Mesendoderm (in vitro differentiated cells): ENCODE measurements at regions not wholly inside any gene's neighbourhood (a gene's known extent, or its start where the extent isn't known, plus 50 kb on each side); places are given as distances from the start of the nearest gene placed in this dataset.

Source experiments
- DNase-seq: peaks from one replicate; pipeline ENCODE4 v3.0.0; 2013
- H2AK5ac ChIP-seq: 2 replicates; pipeline ENCODE4 v1.6.1; 2013; ENCODE audit warnings: low read length, inconsistent platforms
- H2BK120ac ChIP-seq: 2 replicates; pipeline ENCODE4 v1.6.1; 2013; ENCODE audit warnings: low read depth, mild to moderate bottlenecking, low read length, moderate library complexity, mixed read lengths
- H2BK15ac ChIP-seq: replicated peaks from 2 replicates; pipeline ENCODE4 v1.6.1; 2013; ENCODE audit warnings: low read depth, mild to moderate bottlenecking, moderate library complexity
- H2BK5ac ChIP-seq: 2 replicates; pipeline ENCODE4 v1.6.1; 2013; ENCODE audit warnings: low read length, inconsistent platforms
- H3K18ac ChIP-seq: 2 replicates; pipeline ENCODE4 v1.6.1; 2013; ENCODE audit warnings: mild to moderate bottlenecking, low read length, mixed read lengths
- H3K23ac ChIP-seq: one replicate; pipeline ENCODE4 v1.6.1; 2013; ENCODE audit warnings: low read length
- H3K27ac ChIP-seq: 2 replicates; pipeline ENCODE4 v1.5.1; 2013; ENCODE audit warnings: low read depth, mild to moderate bottlenecking, inconsistent platforms, low read length, moderate library complexity
- H3K27me3 ChIP-seq: 2 replicates; pipeline ENCODE4 v1.6.1; 2013; ENCODE audit warnings: low read length, control low read depth, mild to moderate bottlenecking, inconsistent platforms; ENCODE audit not compliant: insufficient read depth, poor library complexity
- H3K36me3 ChIP-seq: 2 replicates; pipeline ENCODE4 v1.6.1; 2013; ENCODE audit warnings: low read length, inconsistent platforms; ENCODE audit not compliant: control insufficient read depth, insufficient read depth
- H3K4ac ChIP-seq: one replicate; pipeline ENCODE4 v1.6.1; 2013; ENCODE audit warnings: low read depth, mild to moderate bottlenecking, low read length, moderate library complexity
- H3K4me1 ChIP-seq: 2 replicates; pipeline ENCODE4 v1.6.1; 2013; ENCODE audit warnings: low read depth, low read length, inconsistent platforms; ENCODE audit not compliant: control insufficient read depth
- H3K4me2 ChIP-seq: 2 replicates; pipeline ENCODE4 v1.6.1; 2013; ENCODE audit warnings: low read length
- H3K4me3 ChIP-seq: 2 replicates; pipeline ENCODE4 v1.5.1; 2013; ENCODE audit warnings: mild to moderate bottlenecking, low read length
- H3K56ac ChIP-seq: one replicate; pipeline ENCODE4 v1.6.1; 2013; ENCODE audit warnings: low read length
- H3K79me1 ChIP-seq: 2 replicates; pipeline ENCODE4 v1.6.1; 2013; ENCODE audit warnings: low read length, inconsistent platforms
- H3K79me2 ChIP-seq: 2 replicates; pipeline ENCODE4 v1.6.1; 2013; ENCODE audit warnings: mild to moderate bottlenecking, low read length; ENCODE audit not compliant: control insufficient read depth, insufficient read depth
- H3K9ac ChIP-seq: 2 replicates; pipeline ENCODE4 v1.6.1; 2013; ENCODE audit warnings: low read length, inconsistent platforms
- H4K5ac ChIP-seq: one replicate; pipeline ENCODE4 v1.6.1; 2013; ENCODE audit warnings: low read length
- H4K8ac ChIP-seq: one replicate; pipeline ENCODE4 v1.6.1; 2013; ENCODE audit warnings: low read depth, mild to moderate bottlenecking, control low read depth, low read length, moderate library complexity
- WGBS: extraction: QIAGEN DNeasy Blood & Tissue Kit; methylation state at CpG from one replicate; pipeline ENCODE4 v1.1.7; 2013; ENCODE audit warnings: low lambda C conversion rate, missing lambda C conversion rate; ENCODE audit not compliant: insufficient coverage; ENCODE audit errors: extremely low coverage; 5-methylcytosine and 5-hydroxymethylcytosine counted together

GRCh38 chr6:67047996-67048395 lies 1341.0 kb upstream of the EYS start:
- H2BK5ac ChIP-seq, result no peak overlapping the region

GRCh38 chr6:67045076-67045475 lies 1338.0 kb upstream of the EYS start:
- Histone ChIP-seq H3K56ac (no peak overlapping the region), H3K4me3 (no peak overlapping the region), H2BK120ac (no peak overlapping the region), H3K36me3 (no peaks in the 10 kb centered on the region), H2BK15ac (no peak overlapping the region), H3K27ac (no peak overlapping the region), H3K4me1 (no peaks in the 10 kb centered on the region), H3K4me2 (no peak overlapping the region), H3K18ac (no peak overlapping the region), H3K23ac (no peak overlapping the region), H4K5ac (no peak overlapping the region), H3K4ac (no peak overlapping the region), H2AK5ac (no peak overlapping the region), H3K79me2 (no peaks in the 10 kb centered on the region), H3K79me1 (no peaks in the 10 kb centered on the region), H3K27me3 (no peaks in the 10 kb centered on the region), H3K9ac (no peak overlapping the region), H2BK5ac (no peak overlapping the region), H4K8ac (no peak overlapping the region)
- no peak for DNase-seq
- WGBS, result no CpG with 5 or more reads among the region's 3 CpGs

More at GRCh38 chr6:67047996-67048395, 1341.0 kb upstream of the EYS start:
- Histone ChIP-seq H3K27me3 (no peaks in the 10 kb centered on the region), H2BK120ac (no peak overlapping the region), H3K4ac (no peak overlapping the region), H3K9ac (no peak overlapping the region), H3K56ac (no peak overlapping the region), H3K4me1 (no peaks in the 10 kb centered on the region), H3K27ac (no peak overlapping the region), H2BK15ac (no peak overlapping the region), H3K4me2 (no peak overlapping the region), H3K18ac (no peak overlapping the region), H2AK5ac (no peak overlapping the region), H3K79me2 (no peaks in the 10 kb centered on the region), H3K36me3 (no peaks in the 10 kb centered on the region), H3K23ac (no peak overlapping the region), H4K8ac (no peak overlapping the region), H3K79me1 (no peaks in the 10 kb centered on the region), H4K5ac (no peak overlapping the region), H3K4me3 (no peak overlapping the region)
- WGBS, result no CpG with 5 or more reads among the region's 1 CpG
- DNase-seq, result no peak

GRCh38 chr6:67031451-67031850 lies 1324.4 kb upstream of the EYS start:
- H3K23ac ChIP-seq, result no peak overlapping the region
- H4K5ac ChIP-seq, result no peak overlapping the region
- no peak overlapping the region for H3K9ac ChIP-seq
- no peak overlapping the region for H3K56ac ChIP-seq
- no peak overlapping the region for H3K4me3 ChIP-seq
- H3K4me1 ChIP-seq, result no peaks in the 10 kb centered on the region
- no peak overlapping the region for H2BK5ac ChIP-seq
- no CpG with 5 or more reads among the region's 9 CpGs for WGBS
- no peak overlapping the region for H2BK15ac ChIP-seq
- DNase-seq, result no peak
- no peak overlapping the region for H4K8ac ChIP-seq
- no peaks in the 10 kb centered on the region for H3K27me3 ChIP-seq
- H3K18ac ChIP-seq, result no peak overlapping the region
- no peak overlapping the region for H2AK5ac ChIP-seq
- no peak overlapping the region for H2BK120ac ChIP-seq
- H3K36me3 ChIP-seq, result no peaks in the 10 kb centered on the region
- H3K27ac ChIP-seq, result no peak overlapping the region
- H3K4ac ChIP-seq, result no peak overlapping the region
- no peaks in the 10 kb centered on the region for H3K79me1 ChIP-seq
- H3K4me2 ChIP-seq, result no peak overlapping the region
- no peaks in the 10 kb centered on the region for H3K79me2 ChIP-seq

DNA sequence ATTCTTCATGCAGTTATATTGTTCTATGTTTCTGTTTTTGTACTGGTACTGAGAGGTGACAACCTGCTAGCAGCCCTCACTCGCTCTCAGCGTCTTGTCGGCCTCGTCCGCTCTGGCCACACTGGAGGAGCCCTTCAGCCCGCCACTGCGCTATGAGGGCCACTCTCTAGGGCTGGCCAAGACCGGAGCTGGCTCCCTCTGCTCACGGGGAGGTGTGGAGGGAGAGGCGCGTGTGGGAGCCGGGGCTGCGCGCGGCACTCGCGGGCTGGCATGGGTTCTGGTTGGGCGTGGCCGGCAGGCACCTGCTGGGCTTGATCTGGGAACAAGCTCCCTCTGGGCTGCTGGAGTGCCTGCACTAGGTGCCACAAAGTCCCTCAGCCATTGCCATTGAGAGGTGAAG lies 1323.8 kb upstream of the EYS start:
- Histone ChIP-seq H3K4me2 (no peak overlapping the region), H2BK15ac (no peak overlapping the region), H3K4ac (no peak overlapping the region), H3K23ac (no peak overlapping the region), H2AK5ac (no peak overlapping the region), H3K9ac (no peak overlapping the region), H3K4me3 (no peak overlapping the region), H4K5ac (no peak overlapping the region), H3K27me3 (no peaks in the 10 kb centered on the region), H3K56ac (no peak overlapping the region), H3K79me2 (no peaks in the 10 kb centered on the region), H3K4me1 (no peaks in the 10 kb centered on the region), H2BK120ac (no peak overlapping the region), H3K36me3 (no peaks in the 10 kb centered on the region), H2BK5ac (no peak overlapping the region), H3K79me1 (no peaks in the 10 kb centered on the region), H3K27ac (no peak overlapping the region), H3K18ac (no peak overlapping the region), H4K8ac (no peak overlapping the region)
- WGBS, result no CpG with 5 or more reads among the region's 19 CpGs
- DNase-seq, result no peak

GRCh38 chr6:67016921-67017460 lies 1310.0 kb upstream of the EYS start:
- Histone ChIP-seq H3K36me3 (no peaks in the 10 kb centered on the region), H3K4me2 (no peak overlapping the region), H3K18ac (no peak overlapping the region), H3K4me3 (no peak overlapping the region), H3K79me2 (no peaks in the 10 kb centered on the region), H2BK120ac (no peak overlapping the region), H4K5ac (no peak overlapping the region), H3K4me1 (no peaks in the 10 kb centered on the region), H3K27ac (no peak overlapping the region), H2AK5ac (no peak overlapping the region), H3K23ac (no peak overlapping the region), H3K56ac (no peak overlapping the region), H2BK15ac (no peak overlapping the region), H2BK5ac (no peak overlapping the region), H3K27me3 (no peaks in the 10 kb centered on the region), H3K79me1 (no peaks in the 10 kb centered on the region), H3K4ac (no peak overlapping the region), H4K8ac (no peak overlapping the region), H3K9ac (no peak overlapping the region)
- no peak for DNase-seq
- WGBS, result no CpG with 5 or more reads among the region's 1 CpG

- no peak overlapping the region for H3K18ac ChIP-seq
- no peak overlapping the region for H3K4ac ChIP-seq
- H3K4me3 ChIP-seq, result no peak overlapping the region
- no peaks in the 10 kb centered on the region for H3K79me2 ChIP-seq
- H4K8ac ChIP-seq, result no peak overlapping the region
- WGBS, result no CpG with 5 or more reads among the region's 4 CpGs
- no peak overlapping the region for H2BK5ac ChIP-seq
- H2AK5ac ChIP-seq, result no peak overlapping the region
- H4K5ac ChIP-seq, result no peak overlapping the region
- no peak overlapping the region for H2BK120ac ChIP-seq
- H2BK15ac ChIP-seq, result no peak overlapping the region
- H3K27ac ChIP-seq, result no peak overlapping the region
- H3K36me3 ChIP-seq, result no peaks in the 10 kb centered on the region
- no peaks in the 10 kb centered on the region for H3K4me1 ChIP-seq
- H3K56ac ChIP-seq, result no peak overlapping the region
- no peak for DNase-seq
- no peaks in the 10 kb centered on the region for H3K27me3 ChIP-seq
- H3K23ac ChIP-seq, result no peak overlapping the region
- H3K9ac ChIP-seq, result no peak overlapping the region
- no peaks in the 10 kb centered on the region for H3K79me1 ChIP-seq
- H3K4me2 ChIP-seq, result no peak overlapping the region
Measured at GRCh38 chr6:67011441-67011840, 1304.4 kb upstream of the EYS start.
